Right lobe of liver (tissue), 6 donors: ENCODE measurements at regions not wholly inside any gene's neighbourhood (a gene's known extent, or its start where the extent isn't known, plus 50 kb on each side); places are given as distances from the start of the nearest gene placed in this dataset.

Source experiments
- ATAC-seq, 4 donors: fragments of 200-7000 bp; cut with Tn5 transposase; one replicate each; pipeline ENCODE4 v1.9.1; 2020; ENCODE audit warnings: mild to moderate bottlenecking in 4 of 4, moderate library complexity in 4 of 4
- DNase-seq, 3 donors: peaks; one replicate each; pipeline ENCODE4 v3.0.0-alpha.2; 2020
- H3K27ac ChIP-seq, 3 donors: fragments of 200-600 bp; one replicate each; pipeline ENCODE4 v1.8.0; 2022
- H3K27me3 ChIP-seq, 2 donors: fragments of 200-600 bp; one replicate each; pipeline ENCODE4 v1.8.0; 2022
- H3K36me3 ChIP-seq, 4 donors: fragments of 200-600 bp; sonication (generic) in 1 of 4; one replicate each; pipeline versions ENCODE4 v1.5.1 to v1.8.0; 2017 to 2022; ENCODE audit warnings: control low read depth in 1 of 4
- H3K4me1 ChIP-seq, 4 donors: fragments of 200-600 bp; sonication (generic) in 1 of 4; one replicate each; pipeline versions ENCODE4 v1.5.1 to v1.8.0; 2017 to 2022; ENCODE audit warnings: control low read depth in 1 of 4
- H3K4me3 ChIP-seq, 3 donors: fragments of 200-600 bp; one replicate each; pipeline ENCODE4 v1.8.0; 2022
- H3K9me3 ChIP-seq, 4 donors: fragments of 200-600 bp; sonication (generic) in 1 of 4; one replicate each; pipeline versions ENCODE4 v1.5.1 to v1.8.0; 2017 to 2022; ENCODE audit warnings: control low read depth in 1 of 4
- POLR2A ChIP-seq: fragments of 450-650 bp; IDR thresholded peaks from one replicate; pipeline ENCODE4 v1.6.1; 2017; ENCODE audit warnings: antibody characterized with exemption, mild to moderate bottlenecking
- WGBS: methylation state at CpG from one replicate; pipeline ENCODE4 v1.1.6; 2018; ENCODE audit warnings: low coverage, low lambda C conversion rate; ENCODE audit not compliant: insufficient coverage; ENCODE audit errors: missing lambda C conversion rate; 5-methylcytosine and 5-hydroxymethylcytosine counted together
- intact Hi-C, 2 donors: fragments of 100-400 bp; cut with DNase I; formaldehyde crosslinking; loops; one replicate each; pipeline versions ENCODE4 v1.11.2 to v1.14.1; 2022
- TF ChIP-seq, protein P1 (sequence below), 4 donors: fragments of 200-600 bp in 3 of 4; fragments of 450-650 bp in 1 of 4; IDR thresholded peaks; one replicate each; pipeline versions ENCODE4 v1.5.1 to v1.8.0; 2016 to 2022; ENCODE audit warnings: antibody characterized with exemption in 4 of 4, mild to moderate bottlenecking in 2 of 4
- donor health status: DM: no; HTN: yes; CAD: no.
- donor health status: DM: no; HTN: no; CAD: no.
- donor health status: DM: no; HTN: no; CAD: no.
- donor health status: DM: no; HTN: yes; CAD: no.
- donor health status: DM: no; HTN: yes; CAD: no.

DNA sequence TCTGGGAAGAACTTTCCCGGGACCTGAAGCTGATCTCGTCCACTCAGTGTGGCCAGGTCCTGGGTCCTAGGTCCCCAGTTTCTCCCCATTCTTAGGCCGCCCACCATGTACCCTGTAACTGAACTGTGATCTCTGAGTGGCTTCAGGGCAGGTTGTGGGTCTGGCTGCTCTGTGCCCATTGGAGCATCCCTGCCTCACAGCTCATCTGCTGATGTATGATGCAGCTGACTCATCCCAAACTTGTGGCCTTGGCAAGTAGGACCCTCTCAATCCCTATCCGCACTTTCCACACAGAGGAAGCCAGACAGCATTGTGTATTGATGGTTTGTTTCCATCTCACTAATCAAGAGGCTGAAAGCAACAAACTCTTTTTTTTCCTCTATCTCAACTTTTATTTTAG is 69.1 kb upstream of the XCR1 start:
- no peaks in the 10 kb centered on the region for H3K36me3 ChIP-seq
- TF ChIP-seq POLR2A: no peak
- TF ChIP-seq, protein P1, sequence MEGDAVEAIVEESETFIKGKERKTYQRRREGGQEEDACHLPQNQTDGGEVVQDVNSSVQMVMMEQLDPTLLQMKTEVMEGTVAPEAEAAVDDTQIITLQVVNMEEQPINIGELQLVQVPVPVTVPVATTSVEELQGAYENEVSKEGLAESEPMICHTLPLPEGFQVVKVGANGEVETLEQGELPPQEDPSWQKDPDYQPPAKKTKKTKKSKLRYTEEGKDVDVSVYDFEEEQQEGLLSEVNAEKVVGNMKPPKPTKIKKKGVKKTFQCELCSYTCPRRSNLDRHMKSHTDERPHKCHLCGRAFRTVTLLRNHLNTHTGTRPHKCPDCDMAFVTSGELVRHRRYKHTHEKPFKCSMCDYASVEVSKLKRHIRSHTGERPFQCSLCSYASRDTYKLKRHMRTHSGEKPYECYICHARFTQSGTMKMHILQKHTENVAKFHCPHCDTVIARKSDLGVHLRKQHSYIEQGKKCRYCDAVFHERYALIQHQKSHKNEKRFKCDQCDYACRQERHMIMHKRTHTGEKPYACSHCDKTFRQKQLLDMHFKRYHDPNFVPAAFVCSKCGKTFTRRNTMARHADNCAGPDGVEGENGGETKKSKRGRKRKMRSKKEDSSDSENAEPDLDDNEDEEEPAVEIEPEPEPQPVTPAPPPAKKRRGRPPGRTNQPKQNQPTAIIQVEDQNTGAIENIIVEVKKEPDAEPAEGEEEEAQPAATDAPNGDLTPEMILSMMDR (IDR thresholded peaks at IDR 0.05): no peak
- DNase-seq (no peak), ATAC-seq (no peak)
- no peak overlapping the region for H3K4me3 ChIP-seq
- no peaks in the 10 kb centered on the region for H3K4me1 ChIP-seq
- 86% methylated on average over 1 of the region's 4 CpGs for WGBS
- H3K27ac ChIP-seq: no peak overlapping the region
- intact Hi-C loops: no loop called here
- no peaks in the 10 kb centered on the region for H3K9me3 ChIP-seq
- no peaks in the 10 kb centered on the region for H3K27me3 ChIP-seq

- Histone ChIP-seq H3K4me3 (no peak overlapping the region), H3K9me3 (no peaks in the 10 kb centered on the region), H3K27ac (peak overlapping the region in 2 of 3 donors; percentile 16 to 24), H3K36me3 (no peaks in the 10 kb centered on the region), H3K4me1 (no peaks in the 10 kb centered on the region), H3K27me3 (no peaks in the 10 kb centered on the region)
- DNase-seq: no peak
- WGBS: 73% methylated on average over 5 of the region's 5 CpGs
- ATAC-seq: peak in 3 of 4 donors; percentile 24 to 38 (median 24)
- intact Hi-C loops: no loop called here
- TF ChIP-seq, protein P1 (IDR thresholded peaks at IDR 0.05): no peak
- no peak for TF ChIP-seq POLR2A
Observed at GRCh38 chr3:46095307-46095706, 68.0 kb upstream of the XCR1 start.

DNA sequence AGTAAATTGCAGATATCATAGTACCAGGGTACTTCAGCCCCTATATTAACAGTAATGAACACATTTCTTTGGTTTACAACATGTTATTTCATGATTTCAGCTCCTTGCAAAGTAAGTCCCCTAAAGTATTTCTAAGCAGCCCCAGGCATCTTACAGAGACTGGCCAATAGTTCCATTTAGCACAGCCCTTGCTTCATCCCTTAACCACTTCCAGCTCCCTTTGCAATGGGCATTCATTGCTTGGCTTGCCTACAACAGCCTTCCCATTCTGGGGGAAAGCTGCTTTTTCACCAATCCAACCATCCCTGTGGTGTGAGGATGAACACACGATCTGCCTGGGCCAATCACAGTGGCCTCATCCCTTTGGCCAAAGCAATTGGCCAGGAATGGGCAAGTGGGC is 67.2 kb upstream of the XCR1 start:
- no CpG with 5 or more reads among the region's 1 CpG for WGBS
- Histone ChIP-seq H3K9me3 (no peaks in the 10 kb centered on the region), H3K27me3 (no peaks in the 10 kb centered on the region), H3K36me3 (no peaks in the 10 kb centered on the region), H3K4me1 (no peaks in the 10 kb centered on the region), H3K4me3 (no peak overlapping the region), H3K27ac (peak overlapping the region in 1 of 3 donors; percentile 24)
- ATAC-seq: no peak
- TF ChIP-seq POLR2A: no peak
- TF ChIP-seq, protein P1 (IDR thresholded peaks at IDR 0.05): no peak
- intact Hi-C loops: no loop called here
- DNase-seq: no peak

DNA sequence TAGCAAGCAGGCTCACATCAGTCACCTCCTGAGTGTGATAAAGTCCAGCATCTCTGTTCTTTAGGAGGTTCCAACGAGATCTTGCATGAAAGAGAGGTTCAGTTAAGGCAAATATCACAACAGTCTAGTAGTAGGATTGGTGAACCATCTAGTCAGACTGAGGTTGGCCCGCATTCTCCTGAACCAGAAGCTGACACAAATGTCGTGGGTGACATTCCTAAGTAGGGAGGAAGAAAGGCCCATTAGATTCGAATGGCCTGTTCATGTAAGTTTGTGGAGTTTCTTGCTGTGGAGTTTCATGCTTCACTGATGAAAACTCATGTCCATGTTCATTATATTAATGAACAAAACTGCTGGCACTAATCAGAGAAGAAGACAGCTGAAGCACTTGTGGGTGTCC is 66.7 kb upstream of the XCR1 start:
- no peak for DNase-seq
- WGBS: 67% methylated on average over 1 of the region's 4 CpGs
- intact Hi-C loops: no loop called here
- ATAC-seq: no peak
- H3K9me3 ChIP-seq: no peaks in the 10 kb centered on the region
- no peaks in the 10 kb centered on the region for H3K4me1 ChIP-seq
- TF ChIP-seq, protein P1 (IDR thresholded peaks at IDR 0.05): no peak
- no peak for TF ChIP-seq POLR2A
- no peak overlapping the region for H3K27ac ChIP-seq
- no peak overlapping the region for H3K4me3 ChIP-seq
- H3K36me3 ChIP-seq: no peaks in the 10 kb centered on the region
- H3K27me3 ChIP-seq: no peaks in the 10 kb centered on the region

GRCh38 chr3:46093327-46093942 is 66.2 kb upstream of the XCR1 start:
- Histone ChIP-seq H3K27me3 (no peaks in the 10 kb centered on the region), H3K36me3 (no peaks in the 10 kb centered on the region), H3K4me1 (no peaks in the 10 kb centered on the region), H3K27ac (no peak overlapping the region), H3K4me3 (no peak overlapping the region), H3K9me3 (no peaks in the 10 kb centered on the region)
- intact Hi-C loops: no loop called here
- 92% methylated on average over 2 of the region's 2 CpGs for WGBS
- TF ChIP-seq, protein P1 (IDR thresholded peaks at IDR 0.05): no peak
- no peak for TF ChIP-seq POLR2A
- DNase-seq (no peak), ATAC-seq (no peak)
